Skin epidermis (tissue), 12 donors: ENCODE measurements at regions not wholly inside any gene's neighbourhood (a gene's known extent, or its start where the extent isn't known, plus 50 kb on each side); places are given as distances from the start of the nearest gene placed in this dataset.

Experiments
- H3K27ac ChIP-seq, 21 experiments: fragments of 200-600 bp; sonication (generic) in 11 of 21; one replicate each; pipeline ENCODE4 v1.5.0; 2020; ENCODE audit warnings: mild to moderate bottlenecking in 3 of 21, inconsistent platforms in 2 of 21, moderate library complexity in 2 of 21
- H3K4me3 ChIP-seq, 7 experiments: fragments of 200-600 bp; sonication (generic) in 2 of 7; one replicate each; pipeline ENCODE4 v1.5.0; 2020; ENCODE audit warnings: inconsistent platforms in 2 of 7, mild to moderate bottlenecking in 2 of 7, moderate library complexity in 1 of 7

GRCh38 chr6:56378966-56379585 is 131.7 kb upstream of the COL21A1 start:
- Histone ChIP-seq H3K4me3 (no peak overlapping the region), H3K27ac (peak overlapping the region in 11 of 21 experiments; percentile 4 to 61 (median 34))

GRCh38 chr6:56378507-56378906 is 131.1 kb upstream of the COL21A1 start:
- Histone ChIP-seq H3K4me3 (no peak overlapping the region), H3K27ac (peak overlapping the region in 13 of 21 experiments; percentile 4 to 61 (median 27))

GRCh38 chr6:56377295-56377694 is 129.9 kb upstream of the COL21A1 start:
- H3K4me3 ChIP-seq: no peak overlapping the region
- H3K27ac ChIP-seq: no peak overlapping the region

- Histone ChIP-seq H3K4me3 (no peak overlapping the region), H3K27ac (peak overlapping the region in 2 of 21 experiments; percentile 1 to 59)
Observed at GRCh38 chr6:56375806-56376205, 128.4 kb upstream of the COL21A1 start.

- no peak overlapping the region for H3K4me3 ChIP-seq
Observed at GRCh38 chr6:56374841-56375369, 127.5 kb upstream of the COL21A1 start.

GRCh38 chr6:56372406-56372995 is 125.1 kb upstream of the COL21A1 start:
- peak overlapping the region in 9 of 21 experiments; percentile 14 to 81 (median 74) for H3K27ac ChIP-seq
- H3K4me3 ChIP-seq: no peak overlapping the region

More at GRCh38 chr6:56374841-56375369, 127.5 kb upstream of the COL21A1 start:
- H3K27ac ChIP-seq: peak overlapping the region in 10 of 21 experiments; percentile 1 to 59 (median 26)

- peak overlapping the region in 20 of 21 experiments; percentile 35 to 82 (median 74) for H3K27ac ChIP-seq
- H3K4me3 ChIP-seq: no peak overlapping the region
Observed at GRCh38 chr6:56370561-56371211, 123.3 kb upstream of the COL21A1 start.

GRCh38 chr6:56370127-56370540 is 122.8 kb upstream of the COL21A1 start:
- H3K27ac ChIP-seq: peak overlapping the region in 20 of 21 experiments; percentile 35 to 82 (median 74)
- H3K4me3 ChIP-seq: no peak overlapping the region

GRCh38 chr6:56368491-56368890 is 121.1 kb upstream of the COL21A1 start:
- H3K4me3 ChIP-seq: no peak overlapping the region
- H3K27ac ChIP-seq: peak overlapping the region in 2 of 21 experiments; percentile 2 to 80

- peak overlapping the region in 2 of 21 experiments; percentile 4 to 14 for H3K27ac ChIP-seq
Observed at GRCh38 chr6:56366141-56366852, 118.9 kb upstream of the COL21A1 start.

GRCh38 chr6:56364827-56365339 is 117.5 kb upstream of the COL21A1 start:
- Histone ChIP-seq H3K27ac (no peak overlapping the region), H3K4me3 (no peak overlapping the region)

More at GRCh38 chr6:56366141-56366852, 118.9 kb upstream of the COL21A1 start:
- no peak overlapping the region for H3K4me3 ChIP-seq

- Histone ChIP-seq H3K4me3 (no peak overlapping the region), H3K27ac (no peak overlapping the region)
Observed at GRCh38 chr6:56364431-56364826, 117.0 kb upstream of the COL21A1 start.

GRCh38 chr6:56363796-56364430 is 116.5 kb upstream of the COL21A1 start:
- H3K4me3 ChIP-seq: no peak overlapping the region
- H3K27ac ChIP-seq: peak overlapping the region in 1 of 21 experiments; percentile 2

GRCh38 chr6:56361812-56362211 is 114.4 kb upstream of the COL21A1 start:
- Histone ChIP-seq H3K27ac (no peak overlapping the region), H3K4me3 (no peak overlapping the region)

GRCh38 chr6:56359201-56359899 is 112.0 kb upstream of the COL21A1 start:
- Histone ChIP-seq H3K4me3 (no peak overlapping the region), H3K27ac (no peak overlapping the region)

GRCh38 chr6:56357616-56358373 is 110.4 kb upstream of the COL21A1 start:
- Histone ChIP-seq H3K27ac (no peak overlapping the region), H3K4me3 (no peak overlapping the region)

GRCh38 chr6:56356426-56356825 is 109.0 kb upstream of the COL21A1 start:
- H3K4me3 ChIP-seq: no peak overlapping the region
- no peak overlapping the region for H3K27ac ChIP-seq

- Histone ChIP-seq H3K4me3 (no peak overlapping the region), H3K27ac (no peak overlapping the region)
Observed at GRCh38 chr6:56353860-56354259, 106.5 kb upstream of the COL21A1 start.
